HEK293 (cell line): ENCODE measurements at regions not wholly inside any gene's neighbourhood (a gene's known extent, or its start where the extent isn't known, plus 50 kb on each side); places are given as distances from the start of the nearest gene placed in this dataset.

ENCODE experiments used
- ZBTB7A ChIP-seq: fragments of 450-650 bp; formaldehyde crosslinking; IDR thresholded peaks from 2 replicates; pipeline ENCODE4 v1.5.1; 2016; ENCODE audit warnings: low read depth, missing biosample characterization, missing genetic modification characterization
- ZFP3 ChIP-seq: fragments of 450-650 bp; formaldehyde crosslinking; IDR thresholded peaks from 2 replicates; pipeline ENCODE4 v1.5.1; 2016; ENCODE audit warnings: low read depth, missing biosample characterization, missing genetic modification characterization
- ZNF146 ChIP-seq: fragments of 450-650 bp; formaldehyde crosslinking; IDR thresholded peaks from 2 replicates; pipeline ENCODE4 v1.5.1; 2016; ENCODE audit warnings: missing biosample characterization, missing genetic modification characterization
- ZNF157 ChIP-seq: fragments of 450-650 bp; formaldehyde crosslinking; IDR thresholded peaks from 2 replicates; pipeline ENCODE4 v1.5.1; 2016; ENCODE audit warnings: missing biosample characterization, missing genetic modification characterization
- ZNF18 ChIP-seq: fragments of 450-650 bp; formaldehyde crosslinking; IDR thresholded peaks from 2 replicates; pipeline ENCODE4 v1.5.1; 2016; ENCODE audit warnings: missing biosample characterization, missing genetic modification characterization
- ZNF239 ChIP-seq: fragments of 450-650 bp; formaldehyde crosslinking; IDR thresholded peaks from 2 replicates; pipeline ENCODE4 v1.5.1; 2016; ENCODE audit warnings: missing biosample characterization, missing genetic modification characterization
- ZNF274 ChIP-seq, 2 experiments: fragments of 200-500 bp in 1 of 2; fragments of 450-650 bp in 1 of 2; sonication (Bioruptor generic) in 1 of 2; formaldehyde crosslinking in 1 of 2; IDR thresholded peaks; 2 replicates each; pipeline versions ENCODE4 v1.5.1 to v1.6.1; 2014 to 2016; ENCODE audit warnings: borderline replicate concordance in 1 of 2, inconsistent platforms in 1 of 2, low read length in 1 of 2, missing biosample characterization in 1 of 2, missing genetic modification characterization in 1 of 2
- ZNF48 ChIP-seq: fragments of 450-650 bp; formaldehyde crosslinking; IDR thresholded peaks from 2 replicates; pipeline ENCODE4 v1.5.1; 2016; ENCODE audit warnings: missing biosample characterization, missing genetic modification characterization
- ZNF654 ChIP-seq: fragments of 450-650 bp; formaldehyde crosslinking; IDR thresholded peaks from 2 replicates; pipeline ENCODE4 v1.5.1; 2016; ENCODE audit warnings: low read depth, missing biosample characterization, missing genetic modification characterization
- ZNF837 ChIP-seq: fragments of 450-650 bp; formaldehyde crosslinking; IDR thresholded peaks from 2 replicates; pipeline ENCODE4 v1.5.1; 2016; ENCODE audit warnings: missing biosample characterization, missing genetic modification characterization
- TF ChIP-seq, protein P1 (sequence below): fragments of 450-650 bp; formaldehyde crosslinking; IDR thresholded peaks from 2 replicates; pipeline ENCODE4 v1.5.1; 2016; ENCODE audit warnings: missing biosample characterization, missing genetic modification characterization

GRCh38 chr5:36382890-36383289 lies 81.2 kb upstream of the RANBP3L start:
- TF ChIP-seq ZFP3 = no peak
- no peak for TF ChIP-seq ZNF18 (tag by site-specific recombination)
- TF ChIP-seq, protein P1, sequence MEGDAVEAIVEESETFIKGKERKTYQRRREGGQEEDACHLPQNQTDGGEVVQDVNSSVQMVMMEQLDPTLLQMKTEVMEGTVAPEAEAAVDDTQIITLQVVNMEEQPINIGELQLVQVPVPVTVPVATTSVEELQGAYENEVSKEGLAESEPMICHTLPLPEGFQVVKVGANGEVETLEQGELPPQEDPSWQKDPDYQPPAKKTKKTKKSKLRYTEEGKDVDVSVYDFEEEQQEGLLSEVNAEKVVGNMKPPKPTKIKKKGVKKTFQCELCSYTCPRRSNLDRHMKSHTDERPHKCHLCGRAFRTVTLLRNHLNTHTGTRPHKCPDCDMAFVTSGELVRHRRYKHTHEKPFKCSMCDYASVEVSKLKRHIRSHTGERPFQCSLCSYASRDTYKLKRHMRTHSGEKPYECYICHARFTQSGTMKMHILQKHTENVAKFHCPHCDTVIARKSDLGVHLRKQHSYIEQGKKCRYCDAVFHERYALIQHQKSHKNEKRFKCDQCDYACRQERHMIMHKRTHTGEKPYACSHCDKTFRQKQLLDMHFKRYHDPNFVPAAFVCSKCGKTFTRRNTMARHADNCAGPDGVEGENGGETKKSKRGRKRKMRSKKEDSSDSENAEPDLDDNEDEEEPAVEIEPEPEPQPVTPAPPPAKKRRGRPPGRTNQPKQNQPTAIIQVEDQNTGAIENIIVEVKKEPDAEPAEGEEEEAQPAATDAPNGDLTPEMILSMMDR (tag by site-specific recombination) = no peak
- no peak for TF ChIP-seq ZBTB7A (tag by site-specific recombination)
- TF ChIP-seq ZNF48 (tag by site-specific recombination) = no peak
- no peak for TF ChIP-seq ZNF274 (IDR thresholded peaks at IDR 0.05; ENCODE audit: low read length)
- no peak for TF ChIP-seq ZNF274 (tag by site-specific recombination; IDR thresholded peaks at IDR 0.05; ENCODE audit: borderline replicate concordance)
- no peak for TF ChIP-seq ZNF157
- no peak for TF ChIP-seq ZNF146 (tag by site-specific recombination)
- no peak for TF ChIP-seq ZNF654 (tag by site-specific recombination)
- TF ChIP-seq ZNF239 (tag by site-specific recombination) = no peak
- no peak for TF ChIP-seq ZNF837 (tag by site-specific recombination)
